Globus pallidus (tissue), 1 donor: ENCODE measurements at regions not wholly inside any gene's neighbourhood (a gene's known extent, or its start where the extent isn't known, plus 50 kb on each side); places are given as distances from the start of the nearest gene placed in this dataset.
"Not testable (repeated sequence)": the region's sequence is repeated elsewhere in the genome, so short reads cannot be mapped to it uniquely, and the experiment has no call there.

Source experiments
- DNase-seq: peaks from one replicate; pipeline ENCODE4 v3.0.0-alpha.2; 2015; ENCODE audit warnings: low spot score

DNA sequence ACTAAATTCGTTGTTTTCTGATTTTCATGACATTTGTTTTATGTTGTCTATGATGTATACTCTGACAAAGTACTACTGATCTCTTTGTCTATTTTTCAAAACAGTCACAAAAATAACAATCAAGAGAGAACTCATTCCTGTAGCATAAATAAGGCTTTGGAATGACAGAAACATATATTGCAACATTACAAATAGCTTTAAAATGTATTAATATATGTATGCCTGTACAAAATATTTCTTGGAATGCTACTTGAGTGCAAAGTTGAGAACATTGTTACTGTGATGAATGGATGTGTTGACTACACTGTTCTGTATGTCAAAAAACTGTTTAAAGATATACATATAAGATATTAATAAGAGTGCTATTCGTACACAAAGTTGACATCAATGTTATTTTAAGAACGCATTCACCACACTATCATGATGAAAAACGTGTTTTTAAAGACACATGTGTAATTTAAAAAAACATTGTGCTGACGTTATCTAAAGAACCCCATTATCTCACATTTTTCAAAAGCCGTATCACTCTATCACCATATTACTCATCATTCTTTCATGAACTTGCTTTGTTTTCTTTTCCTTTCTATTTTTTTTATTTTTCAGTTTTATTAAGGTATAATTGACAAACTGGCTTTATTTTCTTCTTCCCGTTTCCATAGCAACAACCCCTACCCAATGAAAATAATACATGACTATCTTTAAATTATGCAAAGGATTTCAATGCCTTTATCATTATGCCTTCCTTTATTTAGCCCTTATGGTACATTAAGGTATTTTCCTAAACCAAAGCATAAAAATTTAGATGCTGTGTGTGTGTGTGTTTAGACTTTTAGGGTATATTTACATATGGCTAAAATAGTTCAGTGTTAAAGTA, 918.8 kb downstream of the SLITRK1 start:
- no peak for DNase-seq

DNA sequence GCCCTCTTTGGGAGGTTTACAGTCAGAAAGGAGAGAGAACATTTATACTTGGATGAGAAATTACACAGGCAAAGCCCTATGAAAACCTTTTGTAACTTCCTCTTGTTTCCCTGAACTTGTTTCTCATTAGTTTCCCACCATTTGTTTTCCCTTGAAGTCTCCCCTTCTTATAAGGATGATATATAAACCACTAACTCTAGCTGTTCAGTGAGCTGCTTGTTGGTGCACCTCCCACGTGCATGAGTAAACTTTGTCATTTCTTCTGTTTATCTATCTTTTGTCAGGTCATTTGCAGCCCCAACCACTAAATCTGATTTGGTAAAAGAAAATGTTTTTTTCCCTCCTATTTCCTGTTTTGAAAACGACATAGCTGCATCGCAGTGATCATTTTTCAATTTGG, 919.9 kb downstream of the SLITRK1 start:
- no peak for DNase-seq

DNA sequence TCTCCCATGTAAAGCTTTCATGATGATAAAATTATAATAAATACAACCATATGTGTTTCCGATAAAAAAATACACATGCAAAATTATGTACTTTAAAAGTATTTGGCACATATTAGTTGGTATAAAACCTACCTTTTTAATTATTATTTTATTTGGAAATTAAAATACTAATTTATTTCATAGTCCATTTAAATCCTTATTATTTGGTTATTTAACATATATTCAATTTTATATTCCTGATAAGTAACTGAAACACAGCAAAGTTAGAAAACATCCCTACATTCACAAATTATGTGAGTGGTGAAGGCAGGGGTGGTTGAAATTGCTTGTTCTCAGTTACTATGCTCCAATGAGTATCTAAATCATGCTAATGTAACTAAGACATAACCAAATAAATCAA, 920.5 kb downstream of the SLITRK1 start:
- no peak for DNase-seq

DNA sequence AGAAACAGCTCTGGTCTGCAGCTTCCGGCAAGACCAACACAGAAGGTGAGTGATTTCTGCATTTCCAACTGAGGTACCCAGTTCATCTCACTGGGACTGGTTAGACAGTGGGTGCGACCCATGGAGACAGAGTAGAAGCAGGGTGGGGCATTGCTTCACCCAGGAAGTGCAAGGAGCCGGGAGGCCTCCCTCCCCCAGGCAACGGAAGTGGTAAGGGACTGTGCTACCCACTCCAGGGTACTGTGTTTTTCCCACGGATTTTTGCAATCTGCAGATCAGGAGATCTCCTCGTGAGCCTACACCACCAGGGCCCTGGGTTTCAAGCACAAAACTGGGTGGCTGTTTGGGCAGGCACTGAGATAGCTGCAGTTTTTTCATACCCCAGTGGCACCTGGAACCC, 929.9 kb downstream of the SLITRK1 start:
- DNase-seq: not testable (repeated sequence)

DNA sequence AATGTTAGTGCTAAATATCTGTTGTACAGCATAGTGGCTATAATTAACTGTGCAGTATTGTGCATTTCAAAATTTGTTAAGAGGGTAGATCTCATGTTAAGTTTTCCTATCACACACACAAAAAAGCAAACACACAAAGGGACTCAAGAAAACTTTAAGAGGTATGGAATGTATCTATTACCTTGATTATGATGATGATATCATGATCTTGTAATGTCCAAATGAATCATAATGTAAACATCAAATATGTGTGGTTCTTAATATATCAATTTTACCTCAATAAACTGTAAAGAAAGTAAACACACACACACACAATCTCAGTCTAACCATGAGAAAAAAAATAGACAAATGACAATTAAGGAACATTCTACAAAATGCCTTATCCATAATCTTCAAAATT, 934.6 kb downstream of the SLITRK1 start:
- DNase-seq: no peak

DNA sequence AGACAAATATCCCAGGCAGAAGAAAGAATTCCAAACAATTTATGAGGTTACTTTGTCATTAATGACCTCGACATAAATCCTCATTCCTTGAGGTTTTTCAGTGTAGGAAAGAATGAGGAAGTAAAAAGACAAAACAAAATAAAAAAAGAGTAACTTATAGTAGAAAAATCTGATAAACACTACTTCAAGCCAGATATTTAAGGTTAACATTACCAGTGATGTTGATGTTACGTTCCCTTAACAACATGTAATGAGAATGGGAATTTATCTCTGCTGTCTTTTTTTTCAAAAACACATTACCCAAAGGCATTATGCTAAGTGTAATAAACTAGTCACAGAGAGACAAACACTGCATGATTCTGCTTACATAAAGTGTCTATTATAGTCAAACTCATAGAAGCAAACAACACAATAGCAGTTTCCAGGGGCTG, 935.1 kb downstream of the SLITRK1 start:
- DNase-seq: no peak

DNA sequence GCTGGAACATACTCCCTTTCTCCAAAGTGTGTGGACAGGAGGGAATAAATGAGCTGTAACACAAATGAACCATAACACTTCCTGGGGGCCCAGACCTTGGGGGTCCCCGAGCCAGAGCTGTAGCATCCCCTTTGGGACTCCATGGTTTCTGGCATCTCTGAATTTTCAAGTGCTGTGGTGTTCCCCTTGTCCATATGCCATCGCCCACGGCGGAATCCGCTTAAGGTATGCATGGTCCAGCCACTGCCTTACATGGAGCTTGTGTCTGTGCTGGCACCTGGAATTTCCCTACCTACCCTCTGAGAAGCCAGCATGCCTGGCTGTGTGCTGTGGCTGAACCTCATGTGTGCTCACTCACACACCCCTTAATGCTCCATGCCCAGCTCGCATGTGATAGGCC, 943.6 kb downstream of the SLITRK1 start:
- DNase-seq: no peak

DNA sequence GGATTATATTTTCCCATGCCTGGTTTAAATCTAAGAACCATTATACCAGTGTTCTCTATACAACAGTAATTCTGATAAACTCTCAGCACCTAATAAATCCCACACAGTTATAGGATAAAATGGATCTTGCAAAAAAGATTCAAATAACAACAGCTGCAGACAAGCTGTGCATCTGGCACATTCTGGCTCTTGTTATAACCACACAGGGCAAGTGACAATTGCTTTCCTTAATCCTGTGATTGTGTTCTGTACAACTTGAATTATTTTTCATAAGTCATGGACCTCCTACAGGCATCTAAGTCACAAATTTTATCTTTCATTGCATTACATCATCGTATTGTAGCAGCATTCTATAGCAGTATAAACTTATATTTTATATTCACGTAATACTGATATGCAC, 948.3 kb downstream of the SLITRK1 start:
- no peak for DNase-seq

DNA sequence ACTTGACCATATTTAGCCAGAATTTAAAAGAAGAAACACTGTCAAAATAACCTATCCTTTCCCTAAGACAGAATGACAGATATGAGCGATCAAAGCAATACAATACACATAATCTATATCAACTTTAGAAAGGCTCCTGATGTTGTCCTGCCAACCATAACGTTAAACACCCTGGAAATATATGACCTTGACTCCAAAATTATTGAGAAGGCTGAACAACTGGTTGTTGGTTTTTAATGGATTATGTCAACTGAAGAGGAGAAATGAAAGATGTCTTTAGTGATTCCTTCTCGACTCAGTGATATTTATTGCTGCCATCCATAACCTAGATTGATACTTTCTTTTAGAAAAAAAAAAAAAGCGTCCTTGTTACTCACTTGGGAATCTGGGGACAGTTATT, 957.2 kb downstream of the SLITRK1 start:
- no peak for DNase-seq

DNA sequence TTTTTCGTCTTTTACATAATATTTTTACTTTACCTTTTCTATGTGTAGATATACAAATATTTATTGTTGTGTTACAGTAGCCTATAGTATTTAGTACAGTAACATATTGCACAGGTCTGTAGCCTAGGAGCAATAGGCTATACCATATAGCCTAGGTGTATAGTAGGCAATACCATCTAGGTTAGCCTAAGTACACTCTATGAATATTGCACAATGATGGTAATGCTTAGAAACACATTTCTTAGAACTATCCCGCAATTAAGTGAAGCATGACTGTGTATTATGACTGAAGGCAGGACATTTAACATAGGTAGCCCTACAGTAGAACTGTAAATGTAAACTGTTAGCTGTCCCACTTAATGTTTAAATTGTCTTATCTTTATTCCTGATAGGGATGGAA, 964.3 kb downstream of the SLITRK1 start:
- no peak for DNase-seq

DNA sequence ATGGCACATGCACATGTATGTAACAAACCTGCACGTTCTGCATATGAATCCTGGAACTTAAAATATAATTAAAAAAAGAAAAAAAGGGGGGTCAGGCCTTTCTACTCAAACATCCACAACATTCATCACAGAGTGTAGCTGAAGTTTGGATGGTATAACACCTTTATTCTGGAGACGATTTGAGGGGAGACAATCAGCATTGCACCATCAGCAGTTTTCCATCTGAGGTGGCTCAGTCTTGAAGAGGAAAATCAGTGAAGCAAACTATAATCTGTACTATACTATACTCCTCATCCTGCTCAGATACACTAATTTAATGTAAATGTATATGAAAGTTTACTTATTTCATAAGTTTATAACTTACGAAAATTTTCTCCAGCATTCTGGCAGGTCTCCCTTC, 969.7 kb downstream of the SLITRK1 start:
- no peak for DNase-seq

DNA sequence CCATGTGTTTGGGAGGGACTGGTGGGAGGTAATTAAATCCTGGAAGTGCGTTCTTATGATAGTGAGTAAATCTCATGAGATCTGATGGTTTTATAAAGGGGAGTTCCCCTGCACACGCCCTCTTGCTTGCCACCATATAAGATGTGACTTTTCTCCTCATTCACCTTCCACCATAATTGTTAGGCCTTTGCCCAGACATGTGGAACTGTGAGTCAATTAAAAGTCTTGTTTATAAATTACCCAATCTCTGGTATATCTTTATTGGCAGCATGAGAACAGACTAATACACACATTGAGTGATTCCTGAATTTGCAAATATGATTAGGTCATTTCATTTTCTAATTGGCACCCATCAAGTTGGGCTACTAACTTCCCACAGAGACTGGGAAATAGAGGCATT, 977.2 kb downstream of the SLITRK1 start:
- DNase-seq: no peak

DNA sequence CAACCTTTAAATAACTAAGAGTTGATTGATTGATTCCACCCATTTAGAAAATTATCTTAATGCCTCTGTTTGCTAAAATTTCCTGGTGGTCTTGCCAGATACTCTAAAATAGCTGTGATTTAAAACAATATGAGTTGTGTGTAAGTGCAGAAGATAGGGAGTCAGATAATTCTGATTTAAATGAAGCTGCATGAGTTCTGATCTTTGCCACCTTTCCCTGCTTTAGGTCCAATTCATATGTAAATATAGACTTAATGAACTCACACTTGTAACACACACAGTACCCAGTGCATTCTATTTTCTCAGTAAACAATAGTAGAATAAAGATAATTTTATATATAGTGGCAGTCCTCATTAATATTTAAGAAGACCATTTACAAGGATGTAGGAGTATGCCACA, 981.8 kb downstream of the SLITRK1 start:
- no peak for DNase-seq

DNA sequence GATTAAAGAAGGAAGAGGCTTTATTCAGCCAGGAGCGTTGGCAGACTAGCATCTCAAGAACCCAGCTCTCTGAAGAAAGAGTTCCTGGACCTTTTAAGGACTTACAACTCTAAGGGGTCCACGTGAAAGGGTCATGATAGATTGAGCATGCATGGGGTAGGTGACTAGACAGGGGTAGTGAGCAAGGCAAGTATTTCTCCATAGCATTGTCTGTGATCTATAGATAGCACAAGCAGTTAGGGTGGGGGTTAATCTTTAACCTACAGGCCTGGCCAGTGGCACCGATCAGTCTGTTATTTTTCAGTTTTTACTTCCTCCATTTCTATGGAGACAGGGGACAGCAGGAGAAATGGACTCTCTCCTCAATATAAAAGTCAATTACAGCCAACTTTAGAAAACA, 983.7 kb downstream of the SLITRK1 start:
- no peak for DNase-seq

DNA sequence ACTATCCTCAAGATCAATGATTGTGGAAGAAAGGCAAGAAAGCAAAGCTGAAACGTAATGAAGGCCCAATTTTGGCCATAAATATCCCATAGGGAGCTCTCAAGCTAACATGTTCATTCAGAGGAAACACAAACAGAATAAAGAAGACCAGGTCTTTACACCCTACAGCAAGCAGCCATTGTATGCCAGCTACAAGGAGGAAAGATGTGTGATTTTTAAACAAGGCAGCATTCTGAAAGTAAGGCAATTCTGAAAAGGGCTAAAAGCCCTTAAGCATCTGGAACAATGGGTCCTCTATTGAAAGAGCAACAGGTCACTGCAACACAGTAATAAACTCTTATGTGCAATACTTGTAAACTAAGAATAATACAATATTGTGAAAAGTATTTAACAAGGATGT, 1002.4 kb downstream of the SLITRK1 start:
- no peak for DNase-seq

DNA sequence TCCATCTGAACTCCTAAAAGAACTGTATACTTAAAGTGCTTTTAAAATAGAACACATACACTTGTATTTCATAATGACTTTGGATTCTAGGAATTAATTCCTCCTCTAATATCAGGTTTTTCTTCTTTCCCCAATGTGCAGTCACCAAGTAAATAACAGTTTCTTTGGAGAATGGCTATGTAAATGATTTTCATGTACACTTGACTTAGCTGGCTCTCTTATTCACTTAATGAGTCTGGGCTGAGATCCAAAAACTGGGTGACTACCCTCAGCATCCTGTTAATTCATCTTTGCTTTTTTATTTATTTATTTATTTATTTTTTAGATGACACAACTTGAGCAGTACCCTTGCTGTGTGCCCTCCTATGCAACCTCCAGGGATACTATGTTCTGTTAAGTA, 1003.7 kb downstream of the SLITRK1 start:
- no peak for DNase-seq

DNA sequence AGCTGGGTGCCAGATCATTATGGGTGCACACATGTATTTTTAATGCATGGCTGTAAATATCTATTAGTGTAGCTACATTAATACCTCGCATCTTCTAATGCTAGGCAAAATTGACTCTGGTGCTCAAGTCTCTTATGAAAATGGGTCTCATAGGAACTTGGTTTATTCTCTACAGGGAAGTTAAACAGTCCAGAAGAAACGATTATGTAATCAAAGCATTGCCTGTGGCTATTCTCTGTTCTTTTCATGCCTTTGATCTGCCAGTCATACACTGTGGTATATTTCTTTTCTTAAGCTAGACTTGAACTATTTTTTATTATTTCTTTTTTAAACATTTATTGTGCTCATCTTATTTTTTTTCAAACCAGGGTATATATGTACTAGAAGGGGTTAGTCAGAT, 1015.0 kb downstream of the SLITRK1 start:
- DNase-seq: no peak

DNA sequence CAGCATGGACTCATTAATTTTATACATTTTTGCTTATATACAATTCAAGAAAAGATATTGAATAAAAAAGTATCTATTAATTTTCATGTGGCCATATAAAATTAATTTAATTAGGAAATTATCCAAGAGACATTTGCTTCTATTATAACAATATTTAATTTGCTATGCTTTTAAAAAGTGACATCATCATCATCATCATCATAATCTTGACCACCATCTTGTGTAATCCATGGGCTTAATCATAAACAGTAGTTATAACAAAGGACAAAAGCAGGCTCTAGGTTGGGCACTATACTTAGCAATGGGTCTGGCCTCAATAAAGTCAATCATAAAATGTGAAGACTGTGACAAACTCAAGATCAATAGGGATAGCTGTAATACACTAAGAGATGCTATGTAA, 1031.6 kb downstream of the SLITRK1 start:
- DNase-seq: no peak

DNA sequence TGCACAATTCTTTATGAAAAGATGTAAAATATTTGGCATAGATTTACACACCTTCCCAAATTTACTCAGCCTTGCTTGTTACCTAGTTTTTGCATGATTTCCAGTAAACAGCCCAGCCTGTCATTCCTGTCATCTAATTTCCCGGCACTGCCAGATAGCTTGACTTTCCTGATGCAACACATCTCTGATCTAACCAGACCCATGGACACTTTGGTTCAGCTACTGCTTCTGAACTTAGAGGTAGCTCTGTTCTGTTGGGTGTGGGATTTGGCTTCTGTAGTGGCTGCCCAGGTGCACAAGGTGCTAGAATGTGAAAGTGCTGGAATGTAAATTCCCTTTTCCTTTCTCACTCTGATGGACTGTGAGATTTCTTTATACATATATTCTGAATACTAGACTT, 1033.5 kb downstream of the SLITRK1 start:
- DNase-seq: no peak

DNA sequence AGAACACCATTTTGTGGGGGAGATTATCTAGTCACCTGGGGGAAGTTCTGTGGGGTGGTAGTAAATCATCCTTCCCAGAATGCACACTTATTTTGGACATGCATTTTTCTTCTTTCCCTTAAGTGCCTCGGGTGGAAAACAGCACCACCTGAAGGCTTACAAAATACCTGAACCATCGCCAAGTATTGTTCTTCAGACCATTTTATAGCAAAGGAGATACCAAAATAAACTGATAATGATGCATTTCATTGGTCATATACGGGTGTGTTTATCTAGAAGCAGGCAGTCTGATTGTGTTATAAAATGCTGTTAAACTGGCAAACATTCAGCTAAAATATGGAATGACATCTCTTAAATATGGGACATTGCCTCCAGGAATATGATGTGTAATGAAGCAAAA, 1034.7 kb downstream of the SLITRK1 start:
- no peak for DNase-seq

DNA sequence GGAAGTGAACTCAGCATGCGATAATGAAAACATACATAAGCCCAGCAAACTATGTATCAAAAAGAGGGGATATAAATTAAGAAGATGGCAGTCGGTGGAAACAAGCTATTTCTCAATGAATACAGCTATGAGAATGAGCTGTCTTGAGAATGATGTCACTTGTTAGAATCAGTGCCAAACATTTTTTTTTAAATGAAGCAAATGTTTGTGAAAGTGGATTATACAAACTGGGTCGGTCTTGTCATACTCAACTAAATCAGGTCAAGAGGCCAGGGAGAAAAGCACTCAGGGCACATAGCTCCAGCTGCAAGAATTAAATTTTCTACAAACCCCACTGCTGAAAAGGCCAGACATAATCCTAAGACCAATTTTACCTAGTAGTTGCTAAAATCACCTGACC, 1048.4 kb downstream of the SLITRK1 start:
- DNase-seq: no peak

DNA sequence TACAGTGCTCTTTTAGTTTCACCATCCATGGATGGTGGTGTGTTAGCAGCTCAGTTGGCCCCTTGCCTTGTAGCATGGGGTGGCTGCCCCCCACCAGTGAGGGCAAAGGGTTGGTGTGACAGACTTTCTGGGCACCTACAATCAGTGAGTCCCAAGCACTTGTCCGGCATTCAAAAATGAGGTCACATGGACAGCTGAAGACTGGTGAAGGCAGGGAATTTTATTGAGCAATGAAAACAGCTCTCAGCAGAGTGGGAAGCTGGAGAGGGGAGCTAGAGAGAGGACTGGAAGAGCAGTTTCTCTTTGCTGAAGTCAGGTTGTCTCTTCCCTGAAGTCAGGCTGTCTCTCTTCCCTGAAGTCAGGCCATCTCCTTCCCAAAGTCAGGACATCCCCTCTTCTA, 1053.2 kb downstream of the SLITRK1 start:
- no peak for DNase-seq

DNA sequence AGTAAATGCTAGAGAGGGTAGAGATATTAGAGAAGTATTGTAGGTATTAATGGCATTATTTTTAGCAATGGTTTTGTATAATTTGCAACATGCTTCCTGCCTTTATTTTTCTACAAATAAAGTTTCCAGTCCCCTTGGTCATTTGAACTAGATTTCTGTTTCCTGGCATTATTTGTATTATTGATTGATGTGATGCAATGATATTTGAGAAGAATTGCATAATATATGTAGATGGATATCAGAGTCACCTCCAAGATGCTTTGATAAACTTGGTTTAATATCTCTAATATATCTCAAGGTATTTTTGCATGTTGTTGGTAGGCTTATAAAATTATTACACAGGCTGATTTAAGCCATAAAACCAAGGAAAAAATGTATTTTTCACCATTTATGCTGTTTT, 1054.5 kb downstream of the SLITRK1 start:
- no peak for DNase-seq

DNA sequence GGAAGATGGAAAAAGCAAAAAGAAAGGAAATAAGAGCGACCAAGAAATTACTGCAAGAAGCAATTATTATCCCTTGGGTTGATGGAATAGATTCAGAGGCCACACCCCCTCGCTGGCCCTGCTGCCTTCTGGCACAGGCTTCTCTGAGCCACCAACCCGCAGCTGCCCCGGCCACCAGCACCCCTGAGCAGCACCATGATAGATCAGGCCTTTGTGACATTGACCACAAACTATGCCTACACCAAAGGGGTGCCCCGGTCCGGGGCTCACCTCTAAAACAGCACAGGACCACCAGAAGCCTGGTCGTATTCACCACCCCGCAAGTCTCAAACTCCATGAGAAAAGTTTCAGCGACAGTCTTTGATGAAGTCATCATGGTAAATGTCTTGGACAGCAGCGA, 1059.3 kb downstream of the SLITRK1 start:
- DNase-seq: no peak
